IgD-negative memory B cell (primary cell): ENCODE measurements at regions not wholly inside any gene's neighbourhood (a gene's known extent, or its start where the extent isn't known, plus 50 kb on each side); places are given as distances from the start of the nearest gene placed in this dataset.
A peak's percentile ranks its signal among the peaks of the same experiment; 100 is the strongest.

ENCODE experiments used
- H3K27ac Mint-ChIP-seq, 3 donors: one replicate each; pipeline ENCODE4 v1.8.0; 2020 to 2022; ENCODE audit warnings: mild to moderate bottlenecking in 3 of 3, mixed read lengths in 3 of 3, moderate library complexity in 1 of 3
- H3K27me3 Mint-ChIP-seq: one replicate; pipeline ENCODE4 v1.8.0; 2021; ENCODE audit warnings: mixed read lengths
- H3K36me3 Mint-ChIP-seq: one replicate; pipeline ENCODE4 v1.8.0; 2020; ENCODE audit warnings: mild to moderate bottlenecking, mixed read lengths
- H3K4me1 Mint-ChIP-seq, 3 donors: one replicate each; pipeline ENCODE4 v1.8.0; 2020 to 2022; ENCODE audit warnings: mixed read lengths in 3 of 3, mild to moderate bottlenecking in 1 of 3
- H3K4me3 Mint-ChIP-seq, 4 donors: one replicate each; pipeline ENCODE4 v1.8.0; 2020 to 2022; ENCODE audit warnings: mild to moderate bottlenecking in 4 of 4, mixed read lengths in 4 of 4, moderate library complexity in 3 of 4
- H3K9me3 Mint-ChIP-seq, 3 donors: one replicate each; pipeline ENCODE4 v1.8.0; 2020 to 2021; ENCODE audit warnings: mixed read lengths in 3 of 3, mild to moderate bottlenecking in 1 of 3

- no peak overlapping the region for H3K4me3 Mint-ChIP-seq
- H3K4me1 Mint-ChIP-seq: no peaks in the 10 kb centered on the region
- peaks cover 2 to 6% (median 3%) of the 10 kb centered on the region in 3 donors for H3K9me3 Mint-ChIP-seq
- H3K36me3 Mint-ChIP-seq: no peaks in the 10 kb centered on the region
- no peak overlapping the region for H3K27ac Mint-ChIP-seq
- H3K27me3 Mint-ChIP-seq: peaks cover 9% of the 10 kb centered on the region
Measured at GRCh38 chr2:151114874-151115273, 146.8 kb downstream of the RBM43 start.

GRCh38 chr2:151113318-151113717 is 148.3 kb downstream of the RBM43 start:
- H3K36me3 Mint-ChIP-seq: no peaks in the 10 kb centered on the region
- no peak overlapping the region for H3K27ac Mint-ChIP-seq
- H3K9me3 Mint-ChIP-seq: peaks cover 2 to 3% (median 3%) of the 10 kb centered on the region in 3 donors
- no peak overlapping the region for H3K4me3 Mint-ChIP-seq
- peaks cover 9% of the 10 kb centered on the region for H3K27me3 Mint-ChIP-seq
- H3K4me1 Mint-ChIP-seq: no peaks in the 10 kb centered on the region

GRCh38 chr2:151111599-151112278 is 149.9 kb downstream of the RBM43 start:
- Mint-ChIP-seq H3K27ac (no peak overlapping the region), H3K9me3 (peaks cover 0 to 4% (median 2%) of the 10 kb centered on the region in 3 donors), H3K36me3 (no peaks in the 10 kb centered on the region), H3K4me3 (no peak overlapping the region), H3K4me1 (no peaks in the 10 kb centered on the region), H3K27me3 (peaks cover 7% of the 10 kb centered on the region)

DNA sequence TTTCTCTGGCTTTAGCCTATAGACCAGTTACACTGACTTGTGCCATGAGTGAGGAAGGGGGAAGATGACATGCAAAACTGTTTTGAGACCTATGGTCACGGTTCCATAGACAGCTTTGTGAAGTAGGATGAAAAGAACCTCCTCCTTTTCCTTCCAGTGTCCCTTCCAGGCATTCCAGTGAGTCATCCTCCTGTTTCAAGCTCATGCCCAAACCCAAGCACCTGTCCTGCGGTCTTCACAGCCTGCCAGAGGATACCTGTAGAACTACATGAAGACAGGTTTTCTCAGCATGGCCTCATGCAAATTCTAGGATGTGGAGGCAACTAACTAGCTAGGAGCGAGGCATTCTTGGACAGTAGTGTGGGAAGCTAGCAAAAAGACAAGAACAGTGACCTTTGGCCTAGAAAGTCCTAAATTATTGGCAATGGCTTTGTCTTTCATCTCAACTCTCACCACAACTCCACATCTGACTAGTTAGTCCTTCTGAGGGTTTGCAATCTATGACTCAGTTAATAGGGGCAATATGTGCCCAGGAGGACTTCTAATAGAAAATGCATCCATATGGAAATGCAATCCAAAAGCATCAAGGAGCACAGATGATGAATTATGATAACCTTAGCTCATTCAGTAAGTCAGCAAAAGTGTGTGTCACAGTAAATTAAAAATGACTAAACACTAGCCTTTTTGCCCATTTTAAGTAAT is 154.7 kb downstream of the RBM43 start:
- no peaks in the 10 kb centered on the region for H3K4me1 Mint-ChIP-seq
- H3K4me3 Mint-ChIP-seq: no peak overlapping the region
- H3K27me3 Mint-ChIP-seq: no peaks in the 10 kb centered on the region
- H3K27ac Mint-ChIP-seq: no peak overlapping the region
- no peaks in the 10 kb centered on the region for H3K36me3 Mint-ChIP-seq
- H3K9me3 Mint-ChIP-seq: peaks cover 4 to 8% (median 4%) of the 10 kb centered on the region in 3 donors

GRCh38 chr2:151103551-151103950 is 158.1 kb downstream of the RBM43 start:
- H3K4me1 Mint-ChIP-seq: no peaks in the 10 kb centered on the region
- H3K27ac Mint-ChIP-seq: no peak overlapping the region
- no peaks in the 10 kb centered on the region for H3K36me3 Mint-ChIP-seq
- H3K9me3 Mint-ChIP-seq: peaks cover 4 to 8% (median 7%) of the 10 kb centered on the region in 3 donors
- no peak overlapping the region for H3K4me3 Mint-ChIP-seq
- H3K27me3 Mint-ChIP-seq: peaks cover 1% of the 10 kb centered on the region

- peaks cover 1% of the 10 kb centered on the region for H3K27me3 Mint-ChIP-seq
- no peak overlapping the region for H3K4me3 Mint-ChIP-seq
- no peaks in the 10 kb centered on the region for H3K4me1 Mint-ChIP-seq
- peaks cover 4 to 7% (median 4%) of the 10 kb centered on the region in 3 donors for H3K9me3 Mint-ChIP-seq
- H3K36me3 Mint-ChIP-seq: no peaks in the 10 kb centered on the region
- no peak overlapping the region for H3K27ac Mint-ChIP-seq
Measured at GRCh38 chr2:151102226-151102625, 159.4 kb downstream of the RBM43 start.

DNA sequence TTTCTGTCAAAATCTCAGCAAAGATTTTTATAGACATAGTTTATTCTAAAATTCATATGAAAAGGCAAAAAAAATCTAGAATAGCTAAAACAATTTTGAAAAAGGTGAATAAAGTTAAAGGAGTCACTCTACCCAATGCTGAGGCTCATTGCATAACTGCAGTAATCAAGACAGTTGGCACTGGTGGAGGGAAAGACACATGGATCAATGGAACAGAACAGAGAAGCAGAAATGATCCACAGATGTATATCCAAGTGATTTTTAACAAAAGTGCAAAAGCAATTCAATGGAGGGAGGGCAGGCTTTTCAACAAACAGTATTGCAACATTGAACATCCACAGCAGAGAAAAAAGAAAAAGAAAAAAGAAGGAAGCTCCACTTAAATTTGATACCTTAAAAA is 162.8 kb downstream of the RBM43 start:
- H3K27ac Mint-ChIP-seq: no peak overlapping the region
- no peaks in the 10 kb centered on the region for H3K36me3 Mint-ChIP-seq
- no peaks in the 10 kb centered on the region for H3K4me1 Mint-ChIP-seq
- H3K9me3 Mint-ChIP-seq: peaks cover 2 to 7% (median 3%) of the 10 kb centered on the region in 3 donors
- H3K27me3 Mint-ChIP-seq: peaks cover 1% of the 10 kb centered on the region
- no peak overlapping the region for H3K4me3 Mint-ChIP-seq

- H3K36me3 Mint-ChIP-seq: no peaks in the 10 kb centered on the region
- H3K27ac Mint-ChIP-seq: no peak overlapping the region
- H3K4me1 Mint-ChIP-seq: no peaks in the 10 kb centered on the region
- H3K27me3 Mint-ChIP-seq: peaks cover 1% of the 10 kb centered on the region
- H3K9me3 Mint-ChIP-seq: peaks cover 2 to 7% (median 3%) of the 10 kb centered on the region in 3 donors
- H3K4me3 Mint-ChIP-seq: no peak overlapping the region
Measured at GRCh38 chr2:151097895-151098294, 163.8 kb downstream of the RBM43 start.

GRCh38 chr2:151097128-151097527 is 164.5 kb downstream of the RBM43 start:
- Mint-ChIP-seq H3K27ac (no peak overlapping the region), H3K4me1 (no peaks in the 10 kb centered on the region), H3K4me3 (no peak overlapping the region), H3K27me3 (peaks cover 3% of the 10 kb centered on the region), H3K9me3 (peaks cover 2 to 7% (median 3%) of the 10 kb centered on the region in 3 donors), H3K36me3 (no peaks in the 10 kb centered on the region)

- no peaks in the 10 kb centered on the region for H3K4me1 Mint-ChIP-seq
Measured at GRCh38 chr2:151096235-151096634, 165.4 kb downstream of the RBM43 start.

GRCh38 chr2:151095463-151095862 is 166.2 kb downstream of the RBM43 start:
- H3K36me3 Mint-ChIP-seq: no peaks in the 10 kb centered on the region
- H3K9me3 Mint-ChIP-seq: peaks cover 2 to 7% (median 3%) of the 10 kb centered on the region in 3 donors
- peaks cover 3% of the 10 kb centered on the region for H3K27me3 Mint-ChIP-seq
- no peak overlapping the region for H3K4me3 Mint-ChIP-seq
- no peak overlapping the region for H3K27ac Mint-ChIP-seq
- H3K4me1 Mint-ChIP-seq: no peaks in the 10 kb centered on the region

More at GRCh38 chr2:151096235-151096634, 165.4 kb downstream of the RBM43 start:
- Mint-ChIP-seq H3K36me3 (no peaks in the 10 kb centered on the region), H3K4me3 (no peak overlapping the region), H3K27ac (no peak overlapping the region), H3K27me3 (peaks cover 3% of the 10 kb centered on the region), H3K9me3 (peaks cover 2 to 7% (median 3%) of the 10 kb centered on the region in 3 donors)

GRCh38 chr2:151091583-151091982 is 170.1 kb downstream of the RBM43 start:
- Mint-ChIP-seq H3K4me1 (no peaks in the 10 kb centered on the region), H3K36me3 (no peaks in the 10 kb centered on the region), H3K4me3 (no peak overlapping the region), H3K27ac (no peak overlapping the region), H3K27me3 (peaks cover 4% of the 10 kb centered on the region), H3K9me3 (peaks cover 0 to 4% (median 2%) of the 10 kb centered on the region in 3 donors)

DNA sequence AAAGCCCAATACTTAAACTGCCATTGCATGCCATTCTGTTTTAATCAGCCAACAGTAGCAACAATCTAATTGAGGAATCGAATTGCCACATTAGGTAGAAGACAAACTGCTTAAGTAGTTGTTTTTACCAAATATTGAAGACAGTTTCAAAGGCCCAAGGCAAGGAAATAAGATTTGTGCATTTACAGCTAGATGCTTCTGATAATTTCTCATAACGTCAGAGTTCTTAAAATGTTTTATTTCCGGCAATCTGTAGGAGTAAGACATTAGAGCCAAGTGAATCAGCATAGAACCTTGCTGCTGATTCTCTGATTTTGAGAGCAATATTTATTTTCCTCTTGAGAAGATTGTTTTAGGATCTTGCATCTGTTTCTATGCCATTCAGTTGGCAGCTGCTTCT is 174.3 kb downstream of the RBM43 start:
- no peak overlapping the region for H3K27ac Mint-ChIP-seq
- no peaks in the 10 kb centered on the region for H3K36me3 Mint-ChIP-seq
- H3K4me3 Mint-ChIP-seq: no peak overlapping the region
- H3K9me3 Mint-ChIP-seq: no peaks in the 10 kb centered on the region
- peaks cover 4% of the 10 kb centered on the region for H3K27me3 Mint-ChIP-seq
- H3K4me1 Mint-ChIP-seq: no peaks in the 10 kb centered on the region

DNA sequence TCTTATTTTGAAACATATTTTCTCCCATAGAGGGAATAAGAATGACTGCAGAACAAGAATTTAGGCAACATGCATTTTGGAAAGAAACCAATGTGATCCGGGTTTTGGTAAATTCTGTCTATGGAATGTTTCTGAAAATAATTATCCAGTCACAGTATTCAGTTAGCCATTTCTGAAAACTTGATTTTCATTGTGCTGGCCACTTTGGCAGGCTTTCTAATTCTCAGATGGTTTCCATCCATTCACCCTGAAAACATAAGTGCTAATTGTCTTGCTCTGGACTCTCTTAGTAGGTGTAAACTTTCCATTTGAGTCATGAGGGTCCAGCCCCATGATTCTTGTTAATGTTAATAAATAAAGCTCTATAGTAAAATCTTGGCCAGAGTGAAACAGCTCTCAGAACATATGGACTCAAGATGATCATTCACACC is 176.5 kb downstream of the RBM43 start:
- no peaks in the 10 kb centered on the region for H3K36me3 Mint-ChIP-seq
- no peak overlapping the region for H3K27ac Mint-ChIP-seq
- no peaks in the 10 kb centered on the region for H3K27me3 Mint-ChIP-seq
- H3K4me3 Mint-ChIP-seq: no peak overlapping the region
- no peaks in the 10 kb centered on the region for H3K4me1 Mint-ChIP-seq
- H3K9me3 Mint-ChIP-seq: peaks cover 0 to 3% (median 0%) of the 10 kb centered on the region in 3 donors

- H3K27ac Mint-ChIP-seq: no peak overlapping the region
- no peaks in the 10 kb centered on the region for H3K4me1 Mint-ChIP-seq
- no peaks in the 10 kb centered on the region for H3K27me3 Mint-ChIP-seq
- H3K36me3 Mint-ChIP-seq: no peaks in the 10 kb centered on the region
- peak overlapping the region in 1 of 4 donors; percentile 33 for H3K4me3 Mint-ChIP-seq
- peaks cover 0 to 3% (median 0%) of the 10 kb centered on the region in 3 donors for H3K9me3 Mint-ChIP-seq
Measured at GRCh38 chr2:151083856-151084795, 177.5 kb downstream of the RBM43 start.
